ENCODE measurements at regions not wholly inside any gene's neighbourhood (a gene's known extent, or its start where the extent isn't known, plus 50 kb on each side); places are given as distances from the start of the nearest gene placed in this dataset.
"Not testable (repeated sequence)": the region's sequence is repeated elsewhere in the genome, so short reads cannot be mapped to it uniquely, and the experiment has no call there.

- Histone ChIP-seq H3K36me3 (ENCODE audit: low read depth, missing control alignments) (no peaks in the 10 kb centered on the region), H3K4me1 (no peaks in the 10 kb centered on the region), H3K4me3 (no peak overlapping the region), H3K27me3 (no peaks in the 10 kb centered on the region), H3K9me3 (no peaks in the 10 kb centered on the region), H3K27ac (no peak overlapping the region)
- 26 to 44% methylated on average over 9 of the region's 9 CpGs for WGBS, 2 donors
- intact Hi-C loops (cut with DNase I; ENCODE audit: low total_unique reads) = no loop called here
- peak; percentile 68 for DNase-seq
- TF ChIP-seq POLR2A (IDR thresholded peaks at IDR 0.05) (no peak), CTCF (IDR thresholded peaks at IDR 0.05) (no peak)
These were observed 177.6 kb upstream of the PHACTR1 start for GRCh38 chr6:12538881-12539357.

GRCh38 chr6:12542319-12543115 is 174.1 kb upstream of the PHACTR1 start:
- H3K9me3 ChIP-seq; H3K27ac ChIP-seq; intact Hi-C loops (cut with DNase I; ENCODE audit: low total_unique reads); H3K4me3 ChIP-seq; H3K36me3 ChIP-seq (ENCODE audit: low read depth, missing control alignments); H3K27me3 ChIP-seq; DNase-seq; H3K4me1 ChIP-seq: not testable (repeated sequence)
- WGBS, 2 donors = 95 to 97% methylated on average over 4 of the region's 4 CpGs

GRCh38 chr6:12543953-12544352 is 172.6 kb upstream of the PHACTR1 start:
- no peak overlapping the region for H3K4me3 ChIP-seq
- TF ChIP-seq POLR2A (IDR thresholded peaks at IDR 0.05) = no peak
- no peak for TF ChIP-seq CTCF (IDR thresholded peaks at IDR 0.05)
- no peaks in the 10 kb centered on the region for H3K36me3 ChIP-seq (ENCODE audit: low read depth, missing control alignments)
- intact Hi-C loops (cut with DNase I; ENCODE audit: low total_unique reads) = no loop called here
- 87 to 89% methylated on average over 5 of the region's 5 CpGs for WGBS, 2 donors
- H3K9me3 ChIP-seq = no peaks in the 10 kb centered on the region
- H3K27ac ChIP-seq = no peak overlapping the region
- no peaks in the 10 kb centered on the region for H3K27me3 ChIP-seq
- no peak for DNase-seq
- no peaks in the 10 kb centered on the region for H3K4me1 ChIP-seq

GRCh38 chr6:12544821-12545565 is 171.6 kb upstream of the PHACTR1 start:
- no peaks in the 10 kb centered on the region for H3K36me3 ChIP-seq (ENCODE audit: low read depth, missing control alignments)
- 85 to 88% methylated on average over 3 of the region's 3 CpGs for WGBS, 2 donors
- H3K27me3 ChIP-seq = no peaks in the 10 kb centered on the region
- no peaks in the 10 kb centered on the region for H3K9me3 ChIP-seq
- H3K4me1 ChIP-seq = no peaks in the 10 kb centered on the region
- H3K27ac ChIP-seq = no peak overlapping the region
- no peak overlapping the region for H3K4me3 ChIP-seq
- DNase-seq = no peak
- intact Hi-C loops (cut with DNase I; ENCODE audit: low total_unique reads) = no loop called here
- TF ChIP-seq CTCF (IDR thresholded peaks at IDR 0.05) (no peak), POLR2A (IDR thresholded peaks at IDR 0.05) (no peak)

- H3K27ac ChIP-seq = no peak overlapping the region
- 51 to 76% methylated on average over 2 of the region's 2 CpGs for WGBS, 2 donors
- intact Hi-C loops (cut with DNase I; ENCODE audit: low total_unique reads) = no loop called here
- DNase-seq = no peak
- H3K4me1 ChIP-seq = no peaks in the 10 kb centered on the region
- TF ChIP-seq CTCF (IDR thresholded peaks at IDR 0.05) = no peak
- TF ChIP-seq POLR2A (IDR thresholded peaks at IDR 0.05) = no peak
- no peaks in the 10 kb centered on the region for H3K27me3 ChIP-seq
- H3K9me3 ChIP-seq = no peaks in the 10 kb centered on the region
- no peak overlapping the region for H3K4me3 ChIP-seq
- H3K36me3 ChIP-seq (ENCODE audit: low read depth, missing control alignments) = no peaks in the 10 kb centered on the region
These were observed 170.8 kb upstream of the PHACTR1 start for GRCh38 chr6:12545619-12546409.

All from testis (tissue), 2 donors.